WERI-Rb-1 (cell line): ENCODE measurements at regions not wholly inside any gene's neighbourhood (a gene's known extent, or its start where the extent isn't known, plus 50 kb on each side); places are given as distances from the start of the nearest gene placed in this dataset.
"Not testable (repeated sequence)": the region's sequence is repeated elsewhere in the genome, so short reads cannot be mapped to it uniquely, and the experiment has no call there.

Experiments used
- DNase-seq: peaks from one replicate; pipeline ENCODE4 v3.0.0-alpha.2; 2020
- H3K27ac ChIP-seq: fragments of 250-450 bp; sonication (Bioruptor Pico); 2 replicates; pipeline ENCODE4 v1.5.1; 2020; ENCODE audit warnings: mild to moderate bottlenecking, moderate library complexity
- H3K27me3 ChIP-seq: fragments of 250-450 bp; sonication (Bioruptor Pico); 2 replicates; pipeline ENCODE4 v1.5.1; 2021; ENCODE audit warnings: mild to moderate bottlenecking, low read depth, moderate library complexity; ENCODE audit not compliant: insufficient read depth, severe bottlenecking
- H3K36me3 ChIP-seq: fragments of 250-450 bp; sonication (Bioruptor Pico); 2 replicates; pipeline ENCODE4 v1.5.1; 2020; ENCODE audit warnings: mild to moderate bottlenecking, moderate library complexity
- H3K4me3 ChIP-seq: 2 replicates; pipeline ENCODE4 v1.5.1; 2011; ENCODE audit warnings: low read depth, mild to moderate bottlenecking, control low read depth, low read length
- H3K9me3 ChIP-seq: fragments of 250-450 bp; sonication (Bioruptor Pico); 2 replicates; pipeline ENCODE4 v1.5.1; 2021; ENCODE audit warnings: mild to moderate bottlenecking, moderate library complexity; ENCODE audit not compliant: severe bottlenecking
- CTCF ChIP-seq: IDR thresholded peaks from 2 replicates; pipeline ENCODE4 v1.5.1; 2011; ENCODE audit warnings: low read depth, mild to moderate bottlenecking, control low read depth, inconsistent platforms, low read length

- peaks cover 25% of the 10 kb centered on the region for H3K27me3 ChIP-seq
- H3K4me3 ChIP-seq, result no peak overlapping the region
- no peak overlapping the region for H3K27ac ChIP-seq
- H3K9me3 ChIP-seq, result peaks cover 6% of the 10 kb centered on the region
- no peaks in the 10 kb centered on the region for H3K36me3 ChIP-seq
- TF ChIP-seq CTCF, result no peak
- DNase-seq, result no peak
These were observed 312.1 kb downstream of the SOX2 start for GRCh38 chr3:182023843-182024242.

DNA sequence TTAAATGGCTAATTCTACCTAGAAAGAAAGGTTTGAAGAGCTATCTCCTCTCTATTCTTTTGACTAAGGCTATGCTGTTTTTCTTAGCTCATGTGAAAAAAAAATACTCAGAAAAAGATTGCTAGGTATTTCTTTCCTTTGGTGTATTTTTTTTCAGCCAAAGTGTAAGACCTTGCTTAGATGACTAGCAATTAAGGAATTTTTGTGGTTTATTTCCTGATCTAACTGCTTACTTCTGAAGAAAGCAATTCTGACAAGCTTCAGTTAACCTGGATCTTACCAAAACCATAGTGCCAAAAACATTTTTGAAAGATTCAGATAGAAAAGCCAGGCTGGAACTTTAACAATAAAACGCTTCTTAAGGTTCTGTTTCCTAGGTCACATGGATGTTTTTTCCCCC, 315.6 kb downstream of the SOX2 start:
- H3K4me3 ChIP-seq, result no peak overlapping the region
- no peak for DNase-seq
- H3K9me3 ChIP-seq, result no peaks in the 10 kb centered on the region
- H3K36me3 ChIP-seq, result no peaks in the 10 kb centered on the region
- no peak overlapping the region for H3K27ac ChIP-seq
- TF ChIP-seq CTCF, result no peak
- peaks cover 26% of the 10 kb centered on the region for H3K27me3 ChIP-seq

DNA sequence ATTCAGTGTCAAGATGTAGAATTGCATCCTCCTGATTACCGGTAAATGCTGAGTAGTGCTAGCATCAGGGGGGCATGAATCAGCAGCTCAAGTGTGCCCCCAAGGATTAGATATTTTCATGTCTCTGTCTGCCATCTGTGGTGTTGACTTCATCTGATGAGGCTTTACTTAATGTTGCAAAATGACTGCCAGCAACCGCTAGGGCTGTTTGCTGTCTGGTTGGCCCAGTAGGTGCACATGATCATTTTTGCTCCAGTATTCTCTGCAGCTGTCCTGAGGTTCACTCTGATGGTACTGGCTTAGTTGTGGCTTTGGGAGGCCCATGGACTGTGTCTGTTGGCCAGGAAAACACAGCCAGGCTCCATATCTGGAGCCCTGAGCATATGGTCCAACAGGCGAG, 316.4 kb downstream of the SOX2 start:
- H3K4me3 ChIP-seq, result no peak overlapping the region
- no peak for DNase-seq
- H3K9me3 ChIP-seq, result no peaks in the 10 kb centered on the region
- H3K36me3 ChIP-seq, result no peaks in the 10 kb centered on the region
- H3K27ac ChIP-seq, result no peak overlapping the region
- TF ChIP-seq CTCF, result no peak
- peaks cover 28% of the 10 kb centered on the region for H3K27me3 ChIP-seq

- H3K36me3 ChIP-seq, H3K9me3 ChIP-seq, DNase-seq, H3K4me3 ChIP-seq, H3K27ac ChIP-seq: not testable (repeated sequence)
- peaks cover 35% of the 10 kb centered on the region for H3K27me3 ChIP-seq
These were observed 322.5 kb downstream of the SOX2 start for GRCh38 chr3:182034231-182034630.

- DNase-seq, result no peak
These were observed 323.6 kb downstream of the SOX2 start for GRCh38 chr3:182035324-182035723.

DNA sequence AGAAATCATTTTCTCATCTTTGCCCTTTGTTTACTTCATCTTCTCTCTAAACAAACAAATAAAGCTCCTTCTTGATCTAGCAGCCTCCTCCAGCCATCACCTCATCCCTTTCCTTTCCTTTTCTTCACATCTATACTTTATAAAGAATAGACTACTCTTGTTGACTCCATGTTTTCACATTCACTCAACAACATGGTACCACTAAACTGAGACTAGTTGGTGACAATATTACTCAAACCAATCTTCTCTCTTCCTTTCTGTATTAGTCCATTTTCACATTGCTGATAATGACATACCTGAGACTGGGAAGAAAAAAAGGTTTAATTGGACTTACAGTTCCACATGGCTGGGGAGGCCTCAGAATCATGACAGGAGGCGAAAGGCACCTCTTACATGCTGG, 324.7 kb downstream of the SOX2 start:
- DNase-seq, result no peak
- H3K36me3 ChIP-seq, result no peaks in the 10 kb centered on the region
- H3K27me3 ChIP-seq, result peaks cover 30% of the 10 kb centered on the region
- no peak for TF ChIP-seq CTCF
- no peaks in the 10 kb centered on the region for H3K9me3 ChIP-seq
- H3K27ac ChIP-seq, result no peak overlapping the region
- no peak overlapping the region for H3K4me3 ChIP-seq

More at GRCh38 chr3:182035324-182035723, 323.6 kb downstream of the SOX2 start:
- peaks cover 33% of the 10 kb centered on the region for H3K27me3 ChIP-seq
- no peaks in the 10 kb centered on the region for H3K36me3 ChIP-seq
- no peak for TF ChIP-seq CTCF
- no peak overlapping the region for H3K27ac ChIP-seq
- no peaks in the 10 kb centered on the region for H3K9me3 ChIP-seq
- no peak overlapping the region for H3K4me3 ChIP-seq
